ENCODE measurements at regions not wholly inside any gene's neighbourhood (a gene's known extent, or its start where the extent isn't known, plus 50 kb on each side); places are given as distances from the start of the nearest gene placed in this dataset.

DNA sequence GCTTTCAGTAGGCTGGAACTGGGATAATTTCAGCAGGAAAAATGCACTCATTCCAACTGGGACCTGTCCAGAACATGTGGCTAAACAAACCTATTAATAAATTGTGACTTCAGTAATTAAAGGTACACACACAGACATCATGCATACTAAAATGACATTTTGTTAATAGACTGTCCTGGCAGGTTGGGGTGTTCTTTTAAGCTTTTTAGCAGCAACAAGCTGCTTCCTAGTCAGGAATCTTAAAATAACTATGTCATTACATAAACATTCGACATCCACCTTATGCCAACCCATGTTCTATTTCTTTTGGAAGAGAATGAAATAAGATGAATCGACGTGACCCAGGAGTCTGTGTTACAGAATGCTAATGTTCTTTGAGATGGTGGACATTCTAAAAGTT is 435.7 kb downstream of the TXNL1 start:
- H3K4me1 ChIP-seq (ENCODE audit: control insufficient read depth, insufficient read depth, low read length) = no peaks in the 10 kb centered on the region
- H3K9me3 ChIP-seq (ENCODE audit: control insufficient read depth, insufficient read depth, low read length) = peaks cover 2% of the 10 kb centered on the region
- Mint-ChIP-seq H3K27me3 (ENCODE audit: low read depth in 2 of 2) (no peaks in the 10 kb centered on the region), H3K4me1 (no peaks in the 10 kb centered on the region), H3K27ac (no peak overlapping the region), H3K9me3 (peaks cover 0 to 5% of the 10 kb centered on the region in 2 donors), H3K36me3 (no peaks in the 10 kb centered on the region), H3K4me3 (no peak overlapping the region)
- intact Hi-C loops (cut with micrococcal nuclease) = loop anchor here (10.0 kb wide), 1 partner anchor 58 kb away; no protein-coding TSS in a partner anchor
- no peak for TF ChIP-seq CTCF (IDR thresholded peaks at IDR 0.05)
- H3K4me3 ChIP-seq (ENCODE audit: low read length) = no peak overlapping the region
- no peak overlapping the region for H3K27ac ChIP-seq (ENCODE audit: low read length)
- H3K27me3 ChIP-seq (ENCODE audit: control insufficient read depth, insufficient read depth, low read length) = no peaks in the 10 kb centered on the region
- WGBS (ENCODE audit: insufficient coverage) = 89% methylated on average over 2 of the region's 3 CpGs
- H3K36me3 ChIP-seq (ENCODE audit: control insufficient read depth, insufficient read depth, low read length) = no peaks in the 10 kb centered on the region
- ATAC-seq (no peak), DNase-seq (no peak)

DNA sequence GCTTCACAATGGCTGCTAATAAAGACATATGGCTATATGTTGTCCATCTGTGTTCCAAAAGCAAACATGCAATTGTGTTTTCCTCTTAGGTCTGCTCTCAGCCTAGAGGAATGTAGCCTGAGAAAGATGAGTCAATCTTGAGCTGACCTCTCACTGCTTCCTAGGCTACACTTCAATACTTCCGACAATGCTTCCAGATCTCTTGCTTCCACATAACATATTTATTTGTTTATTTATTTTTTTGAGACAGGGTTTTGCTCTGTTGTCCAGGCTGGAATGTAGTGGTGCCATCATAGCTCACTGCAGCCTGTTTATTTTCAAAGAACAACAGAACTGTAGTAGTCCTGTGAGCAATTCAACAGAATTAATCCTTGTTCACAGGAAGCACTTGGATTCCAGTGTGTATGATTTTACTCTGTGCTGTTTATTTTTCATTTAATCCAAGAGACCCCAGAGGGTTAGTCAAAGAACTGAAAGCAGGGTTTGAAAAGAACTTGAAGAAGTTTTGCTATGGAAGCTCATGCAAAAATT is 437.9 kb downstream of the TXNL1 start:
- no CpG with 5 or more reads among the region's 1 CpG for WGBS (ENCODE audit: insufficient coverage)
- intact Hi-C loops (cut with micrococcal nuclease) = loop anchor here (10.0 kb wide), 1 partner anchor 56 kb away; no protein-coding TSS in a partner anchor
- H3K27me3 ChIP-seq (ENCODE audit: control insufficient read depth, insufficient read depth, low read length) = no peaks in the 10 kb centered on the region

DNA sequence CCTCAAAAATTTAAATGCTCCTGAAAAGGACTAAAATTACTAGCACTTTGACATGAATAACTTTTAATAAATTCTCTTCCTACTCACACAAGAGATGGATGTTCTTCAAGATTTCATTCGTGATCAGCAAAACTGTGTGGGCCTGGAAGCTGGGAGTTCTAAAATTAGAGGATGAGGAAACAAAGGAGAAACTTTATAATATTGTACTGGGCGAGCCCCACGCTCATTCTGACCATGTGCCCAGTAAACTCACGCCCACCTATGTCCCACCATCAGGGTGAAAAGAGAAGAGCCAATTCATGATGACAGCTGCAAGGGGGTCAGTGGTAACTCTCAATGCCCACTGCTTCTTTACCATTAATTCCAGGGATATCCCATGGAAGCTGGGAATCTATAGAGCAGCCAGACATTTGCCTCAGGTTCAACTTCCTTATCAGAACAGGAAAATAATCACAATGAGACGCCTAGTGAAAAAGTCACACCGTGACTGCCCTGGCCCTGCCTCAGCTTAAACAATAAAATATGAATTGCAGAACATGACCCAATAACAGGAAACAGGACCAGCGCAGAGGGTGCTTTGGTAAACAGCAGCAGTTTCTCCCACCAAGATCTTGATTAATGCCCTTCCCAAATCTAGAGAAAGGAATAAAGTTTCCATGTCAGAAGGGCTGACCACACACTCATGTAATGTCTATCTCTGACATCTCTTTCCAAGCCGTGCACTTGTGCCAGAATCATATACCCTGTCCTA is 438.6 kb downstream of the TXNL1 start:
- H3K27me3 ChIP-seq (ENCODE audit: control insufficient read depth, insufficient read depth, low read length) = no peaks in the 10 kb centered on the region
- Mint-ChIP-seq H3K36me3 (no peaks in the 10 kb centered on the region), H3K27me3 (ENCODE audit: low read depth in 2 of 2) (no peaks in the 10 kb centered on the region), H3K4me3 (no peak overlapping the region), H3K27ac (no peak overlapping the region), H3K9me3 (peaks cover 0 to 3% of the 10 kb centered on the region in 2 donors), H3K4me1 (no peaks in the 10 kb centered on the region)
- peaks cover 2% of the 10 kb centered on the region for H3K9me3 ChIP-seq (ENCODE audit: control insufficient read depth, insufficient read depth, low read length)
- H3K4me3 ChIP-seq (ENCODE audit: low read length) = no peak overlapping the region
- no peaks in the 10 kb centered on the region for H3K4me1 ChIP-seq (ENCODE audit: control insufficient read depth, insufficient read depth, low read length)
- no peak for ATAC-seq
- TF ChIP-seq CTCF (IDR thresholded peaks at IDR 0.05) = no peak
- H3K36me3 ChIP-seq (ENCODE audit: control insufficient read depth, insufficient read depth, low read length) = no peaks in the 10 kb centered on the region
- H3K27ac ChIP-seq (ENCODE audit: low read length) = no peak overlapping the region
- 74% methylated on average over 8 of the region's 8 CpGs for WGBS (ENCODE audit: insufficient coverage)
- intact Hi-C loops (cut with micrococcal nuclease) = loop anchor here (10.0 kb wide), 1 partner anchor 55 kb away; no protein-coding TSS in a partner anchor
- DNase-seq = no peak

More for the DNA sequence above, 437.9 kb downstream of the TXNL1 start:
- TF ChIP-seq CTCF (IDR thresholded peaks at IDR 0.05) = no peak
- DNase-seq (no peak), ATAC-seq (no peak)
- Mint-ChIP-seq H3K36me3 (no peaks in the 10 kb centered on the region), H3K27ac (no peak overlapping the region), H3K4me1 (no peaks in the 10 kb centered on the region), H3K9me3 (peaks cover 0 to 3% of the 10 kb centered on the region in 2 donors), H3K4me3 (no peak overlapping the region), H3K27me3 (ENCODE audit: low read depth in 2 of 2) (no peaks in the 10 kb centered on the region)
- Histone ChIP-seq H3K36me3 (ENCODE audit: control insufficient read depth, insufficient read depth, low read length) (no peaks in the 10 kb centered on the region), H3K9me3 (ENCODE audit: control insufficient read depth, insufficient read depth, low read length) (peaks cover 2% of the 10 kb centered on the region), H3K27ac (ENCODE audit: low read length) (no peak overlapping the region), H3K4me3 (ENCODE audit: low read length) (no peak overlapping the region), H3K4me1 (ENCODE audit: control insufficient read depth, insufficient read depth, low read length) (no peaks in the 10 kb centered on the region)
